Caco-2 (cell line): ENCODE measurements at regions not wholly inside any gene's neighbourhood (a gene's known extent, or its start where the extent isn't known, plus 50 kb on each side); places are given as distances from the start of the nearest gene placed in this dataset.

ENCODE experiments used
- BruUV-seq: library from RNA; stranded (reverse); fragments of 400-500 nt; replicated peaks from 2 replicates; lab custom pipeline; 2021; lab: Mats Ljungman, UMichigan
- CTCF ChIA-PET: fragments of 300-600 bp; sonication (Branson Sonifier 250); formaldehyde crosslinking; loops from one replicate; lab custom pipeline; 2022; ENCODE audit warnings: antibody characterized with exemption; lab: Charles Lee
- POLR2A ChIA-PET: fragments of 300-600 bp; sonication (Branson Sonifier 250); formaldehyde crosslinking; loops from one replicate; lab custom pipeline; 2022; ENCODE audit warnings: antibody characterized with exemption; lab: Charles Lee
- DNase-seq, 2 experiments: peaks; one replicate each; pipeline versions ENCODE4 v3.0.0 to v3.0.0-alpha.2; 2020 to 2022
- H3K27me3 ChIP-seq: replicated peaks from 2 replicates; pipeline ENCODE4 v1.6.0; 2011; ENCODE audit warnings: low read length; ENCODE audit not compliant: control insufficient read depth, insufficient read depth
- H3K36me3 ChIP-seq: 2 replicates; pipeline ENCODE4 v1.5.1; 2011; ENCODE audit warnings: low read length; ENCODE audit not compliant: control insufficient read depth, insufficient read depth
- H3K4me1 ChIP-seq: fragments of 250-450 bp; sonication (Bioruptor Pico); 2 replicates; pipeline ENCODE4 v1.5.1; 2020; ENCODE audit warnings: mild to moderate bottlenecking
- H3K4me3 ChIP-seq: 2 replicates; pipeline ENCODE4 v1.5.1; 2011; ENCODE audit warnings: low read depth, mild to moderate bottlenecking, control low read depth, low read length
- H3K9me3 ChIP-seq: fragments of 250-450 bp; sonication (Bioruptor Pico); 2 replicates; pipeline ENCODE4 v1.5.1; 2020; ENCODE audit warnings: mild to moderate bottlenecking, moderate library complexity
- H3K27ac Mint-ChIP-seq: one replicate; pipeline ENCODE4 v1.8.0; 2022; ENCODE audit warnings: mixed read lengths; ENCODE audit not compliant: unreplicated experiment
- H3K27me3 Mint-ChIP-seq: one replicate; pipeline ENCODE4 v1.8.0; 2022; ENCODE audit warnings: mixed read lengths; ENCODE audit not compliant: insufficient read depth, unreplicated experiment
- H3K36me3 Mint-ChIP-seq: one replicate; pipeline ENCODE4 v1.8.0; 2022; ENCODE audit warnings: mild to moderate bottlenecking, mixed read lengths; ENCODE audit not compliant: insufficient read depth, unreplicated experiment
- H3K4me1 Mint-ChIP-seq: one replicate; pipeline ENCODE4 v1.8.0; 2022; ENCODE audit warnings: low read depth, mixed read lengths; ENCODE audit not compliant: unreplicated experiment
- H3K4me3 Mint-ChIP-seq: one replicate; pipeline ENCODE4 v1.8.0; 2022; ENCODE audit warnings: mild to moderate bottlenecking, moderate library complexity, mixed read lengths; ENCODE audit not compliant: unreplicated experiment
- H3K9me3 Mint-ChIP-seq: one replicate; pipeline ENCODE4 v1.8.0; 2022; ENCODE audit warnings: mixed read lengths; ENCODE audit not compliant: unreplicated experiment
- CTCF ChIP-seq, 2 experiments: fragments of 200-600 bp in 1 of 2; IDR thresholded peaks; 1 replicate in 1 of 2; 2 replicates in 1 of 2; pipeline versions ENCODE4 v1.5.1 to v1.8.0; 2011 to 2022; ENCODE audit warnings: antibody characterized with exemption in 1 of 2, control low read depth in 1 of 2, inconsistent platforms in 1 of 2, low read depth in 1 of 2, low read length in 1 of 2, mild to moderate bottlenecking in 1 of 2, moderate library complexity in 1 of 2; ENCODE audit not compliant: insufficient read depth in 1 of 2, severe bottlenecking in 1 of 2, unreplicated experiment in 1 of 2
- intact Hi-C: fragments of 100-400 bp; cut with micrococcal nuclease; formaldehyde crosslinking; loops from one replicate; pipeline ENCODE4 v1.10.0; 2022; ENCODE audit not compliant: unreplicated experiment

GRCh38 chr6:99802396-99803031 is 191.5 kb downstream of the MCHR2 start:
- no peaks in the 10 kb centered on the region for H3K36me3 Mint-ChIP-seq
- TF ChIP-seq CTCF (IDR thresholded peaks at IDR 0.05; ENCODE audit: insufficient read depth in 1 of 2, low read depth in 1 of 2, low read length in 1 of 2, severe bottlenecking in 1 of 2, unreplicated experiment in 1 of 2), result no peak
- no peaks in the 10 kb centered on the region for H3K27me3 Mint-ChIP-seq
- POLR2A ChIA-PET, result no interaction called here
- intact Hi-C loops, result no loop called here
- H3K27ac Mint-ChIP-seq, result no peak overlapping the region
- Histone ChIP-seq H3K4me3 (no peak overlapping the region), H3K4me1 (no peaks in the 10 kb centered on the region), H3K27me3 (no peaks in the 10 kb centered on the region; the same call in 1 of the 2 replicates), H3K36me3 (no peaks in the 10 kb centered on the region), H3K9me3 (no peaks in the 10 kb centered on the region)
- no peaks in the 10 kb centered on the region for H3K9me3 Mint-ChIP-seq
- CTCF ChIA-PET, result no interaction called here
- no peaks in the 10 kb centered on the region for H3K4me1 Mint-ChIP-seq
- H3K4me3 Mint-ChIP-seq, result no peak overlapping the region
- BruUV-seq, result no TSS peak
- peak; percentile 24 to 35 for DNase-seq

- H3K27me3 ChIP-seq, result no peaks in the 10 kb centered on the region
- no peak overlapping the region for H3K27ac Mint-ChIP-seq
- no peaks in the 10 kb centered on the region; the same call in 1 of the 2 replicates for H3K9me3 ChIP-seq
- intact Hi-C loops, result no loop called here
- peaks cover 11% of the 10 kb centered on the region for H3K9me3 Mint-ChIP-seq
- H3K36me3 Mint-ChIP-seq, result peaks cover 4% of the 10 kb centered on the region
- H3K4me1 ChIP-seq, result peaks cover 16% of the 10 kb centered on the region
- H3K4me1 Mint-ChIP-seq, result peaks cover 13% of the 10 kb centered on the region
- H3K4me3 Mint-ChIP-seq, result no peak overlapping the region
- no peak for DNase-seq
- POLR2A ChIA-PET, result no interaction called here
- no TSS peak for BruUV-seq
- H3K27me3 Mint-ChIP-seq, result peaks cover 9% of the 10 kb centered on the region
- CTCF ChIA-PET, result no interaction called here
- TF ChIP-seq CTCF (IDR thresholded peaks at IDR 0.05; ENCODE audit: insufficient read depth in 1 of 2, low read depth in 1 of 2, low read length in 1 of 2, severe bottlenecking in 1 of 2, unreplicated experiment in 1 of 2), result no peak
- H3K4me3 ChIP-seq, result no peak overlapping the region
- H3K36me3 ChIP-seq, result no peaks in the 10 kb centered on the region
Measured at GRCh38 chr6:99808992-99809391, 185.0 kb downstream of the MCHR2 start.

- Histone ChIP-seq H3K4me1 (peaks cover 20% of the 10 kb centered on the region), H3K9me3 (no peaks in the 10 kb centered on the region; the same call in 1 of the 2 replicates), H3K36me3 (no peaks in the 10 kb centered on the region), H3K27me3 (no peaks in the 10 kb centered on the region), H3K4me3 (no peak overlapping the region)
- peaks cover 9% of the 10 kb centered on the region for H3K27me3 Mint-ChIP-seq
- H3K4me3 Mint-ChIP-seq, result no peak overlapping the region
- POLR2A ChIA-PET, result no interaction called here
- TF ChIP-seq CTCF (IDR thresholded peaks at IDR 0.05; ENCODE audit: insufficient read depth in 1 of 2, low read depth in 1 of 2, low read length in 1 of 2, severe bottlenecking in 1 of 2, unreplicated experiment in 1 of 2), result no peak
- CTCF ChIA-PET, result no interaction called here
- H3K27ac Mint-ChIP-seq, result no peak overlapping the region
- intact Hi-C loops, result no loop called here
- BruUV-seq, result no TSS peak
- peaks cover 13% of the 10 kb centered on the region for H3K4me1 Mint-ChIP-seq
- H3K36me3 Mint-ChIP-seq, result peaks cover 4% of the 10 kb centered on the region
- no peak for DNase-seq
- peaks cover 11% of the 10 kb centered on the region for H3K9me3 Mint-ChIP-seq
Measured at GRCh38 chr6:99810295-99810694, 183.7 kb downstream of the MCHR2 start.
